IMR-90 (cell line): ENCODE measurements at regions not wholly inside any gene's neighbourhood (a gene's known extent, or its start where the extent isn't known, plus 50 kb on each side); places are given as distances from the start of the nearest gene placed in this dataset.

ENCODE experiments used
- ATAC-seq: fragments of 200-7000 bp; cut with Tn5 transposase; 2 replicates; pipeline ENCODE4 v1.9.1; 2020; ENCODE audit warnings: low read depth, mild to moderate bottlenecking, moderate library complexity
- BruUV-seq: library from RNA; stranded (reverse); fragments of 400-500 nt; replicated peaks from 2 replicates; lab custom pipeline; 2021; lab: Mats Ljungman, UMichigan
- CTCF ChIA-PET: fragments of 300-600 bp; formaldehyde crosslinking; extraction: SDS; loops from one replicate; lab custom pipeline; 2021; ENCODE audit warnings: antibody characterized with exemption; lab: Yijun Ruan, JAX
- POLR2A ChIA-PET: fragments of 300-600 bp; sonication (Branson Sonifier 250); formaldehyde crosslinking; loops from one replicate; lab custom pipeline; 2022; ENCODE audit warnings: antibody characterized with exemption; ENCODE audit not compliant: unreplicated experiment; lab: Charles Lee
- DNase-seq: peaks from one replicate; pipeline ENCODE4 v3.0.0; 2013
- H2AFZ ChIP-seq: replicated peaks from 2 replicates; pipeline ENCODE3; 2013; ENCODE audit warnings: low read length, mild to moderate bottlenecking; ENCODE audit not compliant: poor library complexity
- H2AK5ac ChIP-seq: 2 replicates; pipeline ENCODE4 v1.6.1; 2013; ENCODE audit warnings: low read depth, low read length, inconsistent platforms
- H2AK9ac ChIP-seq: replicated peaks from 2 replicates; pipeline ENCODE3; 2013; ENCODE audit warnings: mild to moderate bottlenecking, low read depth, low read length, moderate library complexity; ENCODE audit not compliant: poor library complexity
- H2BK120ac ChIP-seq: 2 replicates; pipeline ENCODE4 v1.6.1; 2013; ENCODE audit warnings: low read depth, low read length, inconsistent platforms
- H2BK15ac ChIP-seq: 3 replicates; pipeline ENCODE4 v1.6.1; 2013; ENCODE audit warnings: low read depth, low read length, inconsistent platforms
- H2BK20ac ChIP-seq: 2 replicates; pipeline ENCODE4 v1.6.1; 2013; ENCODE audit warnings: low read depth, mild to moderate bottlenecking, inconsistent platforms, low read length, moderate library complexity
- H2BK5ac ChIP-seq: 2 replicates; pipeline ENCODE4 v1.6.1; 2013; ENCODE audit warnings: mild to moderate bottlenecking, low read depth, low read length, inconsistent platforms; ENCODE audit not compliant: poor library complexity, severe bottlenecking
- H3K14ac ChIP-seq: replicated peaks from 2 replicates; pipeline ENCODE4 v1.6.1; 2013; ENCODE audit warnings: low read depth, low read length, inconsistent platforms
- H3K18ac ChIP-seq: 2 replicates; pipeline ENCODE4 v1.6.1; 2013; ENCODE audit warnings: low read depth, low read length, control low read depth
- H3K23ac ChIP-seq: 2 replicates; pipeline ENCODE4 v1.6.1; 2013; ENCODE audit warnings: low read depth, low read length, inconsistent platforms
- H3K27ac ChIP-seq: 2 replicates; pipeline ENCODE4 v1.5.1; 2013; ENCODE audit warnings: mild to moderate bottlenecking, control low read depth, low read length; ENCODE audit not compliant: insufficient read depth
- H3K27me3 ChIP-seq: 2 replicates; pipeline ENCODE4 v1.6.1; 2013; ENCODE audit warnings: low read length; ENCODE audit not compliant: control insufficient read depth, insufficient read depth
- H3K36me3 ChIP-seq: 2 replicates; pipeline ENCODE4 v1.6.1; 2013; ENCODE audit warnings: low read length, mixed read lengths; ENCODE audit not compliant: control insufficient read depth, insufficient read depth
- H3K4ac ChIP-seq: 2 replicates; pipeline ENCODE4 v1.6.1; 2013; ENCODE audit warnings: low read depth, low read length, inconsistent platforms
- H3K4me1 ChIP-seq: 2 replicates; pipeline ENCODE4 v1.6.1; 2013; ENCODE audit warnings: low read length, mixed read lengths; ENCODE audit not compliant: control insufficient read depth, insufficient read depth
- H3K4me2 ChIP-seq: 2 replicates; pipeline ENCODE4 v1.6.1; 2013; ENCODE audit warnings: low read depth, mild to moderate bottlenecking, control low read depth, low read length, moderate library complexity
- H3K4me3 ChIP-seq: 2 replicates; pipeline ENCODE4 v1.5.1; 2013; ENCODE audit warnings: low read depth, mild to moderate bottlenecking, control low read depth, low read length, moderate library complexity; ENCODE audit not compliant: insufficient read depth
- H3K56ac ChIP-seq: 2 replicates; pipeline ENCODE4 v1.6.1; 2013; ENCODE audit warnings: low read length, inconsistent platforms; ENCODE audit not compliant: insufficient read depth; ENCODE audit errors: extremely low read depth
- H3K79me1 ChIP-seq, 2 experiments: 2 replicates each; pipeline ENCODE4 v1.6.1; 2013; ENCODE audit warnings: low read length in 2 of 2, inconsistent platforms in 1 of 2, low read depth in 1 of 2
- H3K9ac ChIP-seq: 2 replicates; pipeline ENCODE4 v1.6.1; 2013; ENCODE audit warnings: low read depth, low read length, control low read depth
- H3K9me1 ChIP-seq: 2 replicates; pipeline ENCODE4 v1.6.1; 2013; ENCODE audit warnings: low read length, inconsistent platforms; ENCODE audit not compliant: insufficient read depth
- H3K9me3 ChIP-seq: 2 replicates; pipeline ENCODE4 v1.6.1; 2013; ENCODE audit warnings: low read length; ENCODE audit not compliant: control insufficient read depth, insufficient read depth
- H4K20me1 ChIP-seq: 2 replicates; pipeline ENCODE4 v1.6.1; 2013; ENCODE audit warnings: low read length, inconsistent platforms; ENCODE audit not compliant: insufficient read depth
- H4K5ac ChIP-seq: 2 replicates; pipeline ENCODE4 v1.6.1; 2013; ENCODE audit warnings: mild to moderate bottlenecking, low read depth, low read length, control low read depth
- H4K8ac ChIP-seq, 2 experiments: 2 replicates each; pipeline ENCODE4 v1.6.1; 2013; ENCODE audit warnings: low read depth in 2 of 2, low read length in 2 of 2, control low read depth in 1 of 2, inconsistent platforms in 1 of 2
- H4K91ac ChIP-seq: 2 replicates; pipeline ENCODE4 v1.6.1; 2013; ENCODE audit warnings: low read depth, low read length, inconsistent platforms; ENCODE audit not compliant: insufficient read depth
- BHLHE40 ChIP-seq: fragments of 150-350 bp; IDR thresholded peaks from 2 replicates; pipeline ENCODE4 v1.6.1; 2016; ENCODE audit warnings: mild to moderate bottlenecking, low read depth, low read length
- CEBPB ChIP-seq: IDR thresholded peaks from 2 replicates; pipeline ENCODE4 v1.6.1; 2012; ENCODE audit warnings: low read depth, low read length, improper control_type of control experiment
- CHD1 ChIP-seq: IDR thresholded peaks from 2 replicates; pipeline ENCODE4 v1.6.1; 2012; ENCODE audit warnings: low read depth, low read length, improper control_type of control experiment
- CTCF ChIP-seq: conservative IDR thresholded peaks from 2 replicates; pipeline ENCODE4 v1.5.1; 2012; ENCODE audit warnings: mild to moderate bottlenecking, low read depth, low read length, improper control_type of control experiment
- FOS ChIP-seq: fragments of 150-350 bp; IDR thresholded peaks from 2 replicates; pipeline ENCODE4 v1.6.1; 2016; ENCODE audit warnings: low read depth, low read length
- MAZ ChIP-seq: IDR thresholded peaks from 2 replicates; pipeline ENCODE4 v1.6.1; 2012; ENCODE audit warnings: low read depth, mild to moderate bottlenecking, low read length, improper control_type of control experiment, moderate library complexity, borderline replicate concordance
- MXI1 ChIP-seq: IDR thresholded peaks from 2 replicates; pipeline ENCODE4 v1.6.1; 2012; ENCODE audit warnings: low read depth, mild to moderate bottlenecking, low read length, moderate library complexity, borderline replicate concordance
- RAD21 ChIP-seq: IDR thresholded peaks from 2 replicates; pipeline ENCODE4 v1.6.1; 2012; ENCODE audit warnings: low read length, improper control_type of control experiment
- RCOR1 ChIP-seq: IDR thresholded peaks from 2 replicates; pipeline ENCODE4 v1.6.1; 2012; ENCODE audit warnings: mild to moderate bottlenecking, low read length, improper control_type of control experiment; ENCODE audit not compliant: insufficient replicate concordance
- SMC3 ChIP-seq: fragments of 150-350 bp; IDR thresholded peaks from 2 replicates; pipeline ENCODE4 v1.6.1; 2016; ENCODE audit warnings: low read depth, mild to moderate bottlenecking, antibody characterized with exemption, low read length, moderate library complexity
- whole genome bisulfite sequencing, 2 experiments: methylation state at CpG; one replicate each; pipeline versions ENCODE4 v1.1.5 to v1.1.7; 2013; ENCODE audit warnings: missing lambda C conversion rate in 2 of 2; ENCODE audit not compliant: insufficient read length in 1 of 2; ENCODE audit errors: extremely low coverage in 2 of 2; 5-methylcytosine and 5-hydroxymethylcytosine counted together
- dilution Hi-C: fragments of 300-500 bp; cut with HindIII; formaldehyde crosslinking; loops from one replicate; pipeline ENCODE4 v1.14.3; 2018; ENCODE audit warnings: low sequenced_read_pairs; ENCODE audit not compliant: unreplicated experiment
- in situ Hi-C: fragments of 300-500 bp; cut with MboI; formaldehyde crosslinking; loops from 3 replicates; pipeline ENCODE4 v1.14.3; 2019; ENCODE audit warnings: low sequenced_read_pairs, inconsistent platforms, mixed read lengths
- intact Hi-C: fragments of 100-400 bp; cut with micrococcal nuclease; formaldehyde crosslinking; loops from 2 replicates; pipeline ENCODE4 v1.10.0; 2022

GRCh38 chr13:112174476-112175110, 107.6 kb downstream of the SOX1 start:
- intact Hi-C loops (no loop called here), in situ Hi-C loops (no loop called here), dilution Hi-C loops (no loop called here)
- H4K91ac ChIP-seq: no peak overlapping the region
- H3K4me2 ChIP-seq: no peak overlapping the region
- H3K18ac ChIP-seq: no peak overlapping the region
- H3K9ac ChIP-seq: no peak overlapping the region
- ChIA-PET CTCF (no interaction called here), POLR2A (no interaction called here)
- DNase-seq (no peak), ATAC-seq (no peak)
- H3K9me1 ChIP-seq: no peaks in the 10 kb centered on the region
- H3K4me3 ChIP-seq: no peak overlapping the region
- no peak overlapping the region for H2AFZ ChIP-seq
- no peaks in the 10 kb centered on the region for H3K36me3 ChIP-seq
- no peak overlapping the region for H2BK120ac ChIP-seq
- H3K14ac ChIP-seq: no peak overlapping the region
- H3K4me1 ChIP-seq: no peaks in the 10 kb centered on the region
- no peaks in the 10 kb centered on the region for H3K79me1 ChIP-seq
- H4K8ac ChIP-seq: no peak overlapping the region
- H3K27me3 ChIP-seq: no peaks in the 10 kb centered on the region
- no peak overlapping the region for H2AK9ac ChIP-seq
- H2AK5ac ChIP-seq: no peak overlapping the region
- no peak overlapping the region for H4K5ac ChIP-seq
- no peak overlapping the region for H2BK5ac ChIP-seq
- TF ChIP-seq BHLHE40 (no peak), CTCF (no peak), SMC3 (no peak), RCOR1 (no peak), MXI1 (no peak), FOS (no peak), RAD21 (no peak), CHD1 (no peak), MAZ (no peak), CEBPB (no peak)
- H4K20me1 ChIP-seq: no peaks in the 10 kb centered on the region
- no peak overlapping the region for H2BK20ac ChIP-seq
- no TSS peak for BruUV-seq
- no peak overlapping the region for H2BK15ac ChIP-seq
- H3K9me3 ChIP-seq: peaks cover 61% of the 10 kb centered on the region
- no peak overlapping the region for H3K4ac ChIP-seq
- H3K56ac ChIP-seq: no peak overlapping the region
- WGBS, 2 experiments: 53% methylated on average over 3 of the region's 7 CpGs; no CpG with 5 or more reads in 1 of the 2 experiments
- no peak overlapping the region for H3K23ac ChIP-seq
- no peak overlapping the region for H3K27ac ChIP-seq
